ENCODE measurements at regions not wholly inside any gene's neighbourhood (a gene's known extent, or its start where the extent isn't known, plus 50 kb on each side); places are given as distances from the start of the nearest gene placed in this dataset.

- TF ChIP-seq, protein P1, sequence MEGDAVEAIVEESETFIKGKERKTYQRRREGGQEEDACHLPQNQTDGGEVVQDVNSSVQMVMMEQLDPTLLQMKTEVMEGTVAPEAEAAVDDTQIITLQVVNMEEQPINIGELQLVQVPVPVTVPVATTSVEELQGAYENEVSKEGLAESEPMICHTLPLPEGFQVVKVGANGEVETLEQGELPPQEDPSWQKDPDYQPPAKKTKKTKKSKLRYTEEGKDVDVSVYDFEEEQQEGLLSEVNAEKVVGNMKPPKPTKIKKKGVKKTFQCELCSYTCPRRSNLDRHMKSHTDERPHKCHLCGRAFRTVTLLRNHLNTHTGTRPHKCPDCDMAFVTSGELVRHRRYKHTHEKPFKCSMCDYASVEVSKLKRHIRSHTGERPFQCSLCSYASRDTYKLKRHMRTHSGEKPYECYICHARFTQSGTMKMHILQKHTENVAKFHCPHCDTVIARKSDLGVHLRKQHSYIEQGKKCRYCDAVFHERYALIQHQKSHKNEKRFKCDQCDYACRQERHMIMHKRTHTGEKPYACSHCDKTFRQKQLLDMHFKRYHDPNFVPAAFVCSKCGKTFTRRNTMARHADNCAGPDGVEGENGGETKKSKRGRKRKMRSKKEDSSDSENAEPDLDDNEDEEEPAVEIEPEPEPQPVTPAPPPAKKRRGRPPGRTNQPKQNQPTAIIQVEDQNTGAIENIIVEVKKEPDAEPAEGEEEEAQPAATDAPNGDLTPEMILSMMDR (IDR thresholded peaks at IDR 0.05), result no peak
- intact Hi-C loops (cut with DNase I), result no loop called here
- H3K27me3 ChIP-seq, result no peaks in the 10 kb centered on the region
- H3K9me3 ChIP-seq, result no peaks in the 10 kb centered on the region
- WGBS, 2 donors, result 81 to 92% methylated on average over 2 of the region's 2 CpGs
- H3K36me3 ChIP-seq, result no peaks in the 10 kb centered on the region
- no peak for ATAC-seq
- H3K4me3 ChIP-seq, result no peak overlapping the region
- H3K4me1 ChIP-seq, result peaks cover 0 to 46% (median 0%) of the 10 kb centered on the region in 9 donors
- DNase-seq, result no peak
- H3K27ac ChIP-seq, result no peak overlapping the region
Measured at GRCh38 chr5:67299231-67299735, 102.7 kb upstream of the CD180 start.

GRCh38 chr5:67297802-67298532 lies 101.4 kb upstream of the CD180 start:
- intact Hi-C loops (cut with DNase I), result no loop called here
- TF ChIP-seq, protein P1 (IDR thresholded peaks at IDR 0.05), result no peak

GRCh38 chr5:67297376-67297775 lies 100.8 kb upstream of the CD180 start:
- TF ChIP-seq, protein P1 (IDR thresholded peaks at IDR 0.05), result no peak
- no peak overlapping the region for H3K27ac ChIP-seq
- H3K9me3 ChIP-seq, result no peaks in the 10 kb centered on the region
- intact Hi-C loops (cut with DNase I), result no loop called here
- H3K36me3 ChIP-seq, result no peaks in the 10 kb centered on the region
- no peak overlapping the region for H3K4me3 ChIP-seq
- WGBS, 2 donors, result 41 to 44% methylated on average over 4 of the region's 4 CpGs
- no peak for ATAC-seq
- no peak for DNase-seq
- H3K27me3 ChIP-seq, result no peaks in the 10 kb centered on the region
- H3K4me1 ChIP-seq, result peaks cover 0 to 32% (median 0%) of the 10 kb centered on the region in 9 donors

More at GRCh38 chr5:67297802-67298532, 101.4 kb upstream of the CD180 start:
- WGBS, 2 donors, result 90 to 96% methylated on average over 5 of the region's 5 CpGs
- DNase-seq (no peak), ATAC-seq (no peak)
- no peak overlapping the region for H3K4me3 ChIP-seq
- H3K27me3 ChIP-seq, result no peaks in the 10 kb centered on the region
- peaks cover 0 to 36% (median 0%) of the 10 kb centered on the region in 9 donors for H3K4me1 ChIP-seq
- H3K36me3 ChIP-seq, result no peaks in the 10 kb centered on the region
- H3K9me3 ChIP-seq, result no peaks in the 10 kb centered on the region
- H3K27ac ChIP-seq, result no peak overlapping the region

DNA sequence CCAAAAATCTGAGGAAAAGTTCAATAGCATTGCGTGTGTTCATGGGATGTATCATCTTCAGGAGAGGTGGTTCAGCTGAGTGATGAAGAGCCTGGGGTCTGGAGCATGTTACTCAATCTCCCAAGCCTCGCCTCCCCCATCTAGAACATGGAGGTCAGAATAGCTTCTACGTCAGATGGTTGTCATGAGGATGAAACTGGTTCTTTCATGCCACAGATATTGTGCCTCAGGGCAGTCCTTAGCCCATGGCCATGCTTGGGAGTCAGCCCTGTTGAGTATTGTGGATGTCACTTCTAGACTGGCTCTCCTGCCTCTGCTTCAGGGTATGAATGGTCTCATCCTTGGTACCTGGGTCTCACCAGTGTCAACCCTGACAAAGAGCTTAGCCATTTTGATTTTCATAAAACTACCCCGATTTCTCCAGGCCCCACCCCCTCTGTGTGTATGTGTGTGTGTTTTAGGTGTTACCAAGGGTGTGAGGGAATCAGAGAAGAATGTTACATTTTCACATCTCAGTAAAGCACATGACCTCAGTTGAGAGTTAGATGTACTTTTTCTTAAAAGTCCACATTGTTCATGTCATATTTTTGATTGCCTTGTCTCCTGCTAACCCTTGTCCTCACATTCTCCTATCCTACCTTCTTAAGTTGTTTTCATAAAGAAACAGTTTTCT lies 97.8 kb upstream of the CD180 start:
- ATAC-seq, result no peak
- Histone ChIP-seq H3K4me3 (no peak overlapping the region), H3K27ac (no peak overlapping the region), H3K9me3 (no peaks in the 10 kb centered on the region), H3K27me3 (no peaks in the 10 kb centered on the region), H3K4me1 (peaks cover 0 to 17% (median 0%) of the 10 kb centered on the region in 9 donors), H3K36me3 (no peaks in the 10 kb centered on the region)
- intact Hi-C loops (cut with DNase I), result no loop called here
- DNase-seq, result no peak
- TF ChIP-seq, protein P1 (IDR thresholded peaks at IDR 0.05), result no peak
- WGBS, 2 donors, result 94 to 95% methylated on average over 4 of the region's 4 CpGs

Data from heart right ventricle (tissue), 16 donors.